Spleen (tissue), 11 donors: ENCODE measurements at regions not wholly inside any gene's neighbourhood (a gene's known extent, or its start where the extent isn't known, plus 50 kb on each side); places are given as distances from the start of the nearest gene placed in this dataset.

Experiments used
- DNase-seq: peaks from one replicate; pipeline ENCODE4 v3.0.0-alpha.2; 2020
- H3K27ac ChIP-seq, 8 donors: fragments of 200-600 bp; sonication (generic) in 7 of 8; 1 replicate in 4 of 8; 2 replicates in 4 of 8; pipeline versions ENCODE4 v1.5.0 to v1.8.0; 2016 to 2021; ENCODE audit warnings: inconsistent platforms in 4 of 8, mild to moderate bottlenecking in 4 of 8, moderate library complexity in 1 of 8
- H3K27me3 ChIP-seq, 7 donors: fragments of 200-600 bp; sonication (generic) in 6 of 7; replicated peaks in 1 of 7; 1 replicate in 4 of 7; 2 replicates in 3 of 7; pipeline versions ENCODE4 v1.5.0 to v1.8.0; 2016 to 2021; ENCODE audit warnings: inconsistent platforms in 3 of 7, mild to moderate bottlenecking in 1 of 7
- H3K36me3 ChIP-seq, 6 donors: fragments of 200-600 bp; sonication (generic) in 5 of 6; 1 replicate in 4 of 6; 2 replicates in 2 of 6; pipeline versions ENCODE4 v1.5.0 to v1.8.0; 2016 to 2021; ENCODE audit warnings: inconsistent platforms in 2 of 6
- H3K4me1 ChIP-seq, 6 donors: fragments of 200-600 bp; sonication (generic) in 5 of 6; 1 replicate in 3 of 6; 2 replicates in 3 of 6; pipeline versions ENCODE4 v1.5.0 to v1.8.0; 2016 to 2021; ENCODE audit warnings: inconsistent platforms in 3 of 6
- H3K4me3 ChIP-seq, 8 donors: fragments of 200-600 bp; sonication (generic) in 7 of 8; 1 replicate in 4 of 8; 2 replicates in 4 of 8; pipeline versions ENCODE4 v1.5.0 to v1.8.0; 2016 to 2021; ENCODE audit warnings: inconsistent platforms in 4 of 8, mild to moderate bottlenecking in 4 of 8, moderate library complexity in 2 of 8
- H3K9me3 ChIP-seq, 8 donors: fragments of 200-600 bp; sonication (generic) in 7 of 8; 1 replicate in 4 of 8; 2 replicates in 4 of 8; pipeline versions ENCODE4 v1.5.0 to v1.8.0; 2016 to 2021; ENCODE audit warnings: inconsistent platforms in 4 of 8
- POLR2A ChIP-seq, 3 donors: fragments of 450-650 bp; IDR thresholded peaks; one replicate each; pipeline ENCODE4 v1.5.1; 2017; ENCODE audit warnings: antibody characterized with exemption in 3 of 3, mild to moderate bottlenecking in 1 of 3
- POLR2AphosphoS5 ChIP-seq, 3 donors: sonication (generic); formaldehyde crosslinking; IDR thresholded peaks; one replicate each; pipeline ENCODE4 v1.5.1; 2017; ENCODE audit warnings: antibody characterized with exemption in 3 of 3
- WGBS, 5 donors: extraction: QIAGEN DNeasy Blood & Tissue Kit in 3 of 5; methylation state at CpG; one replicate each; pipeline versions ENCODE4 v1.1.5 to v1.1.7; 2013 to 2018; 5-methylcytosine and 5-hydroxymethylcytosine counted together
- intact Hi-C: fragments of 100-400 bp; cut with DNase I; formaldehyde crosslinking; loops from one replicate; pipeline ENCODE4 v1.15.0; 2023; ENCODE audit warnings: low total_unique reads
- TF ChIP-seq, protein P1 (sequence below), 11 experiments: fragments of 200-600 bp in 7 of 11; fragments of 450-650 bp in 4 of 11; sonication (generic) in 4 of 11; IDR thresholded peaks in 8 of 11; conservative IDR thresholded peaks in 3 of 11; 1 replicate in 7 of 11; 2 replicates in 4 of 11; pipeline versions ENCODE4 v1.4.0 to v1.8.0; 2016 to 2021; ENCODE audit warnings: antibody characterized with exemption in 11 of 11, inconsistent platforms in 4 of 11, mild to moderate bottlenecking in 1 of 11
- donor health status: healthy with polysubstance abuse.
- donor health status: DM: no; HTN: no; CAD: no; lungs with moderate emphysema.
- donor health status: DM: no; HTN: no; CAD: no.
- donor health status: Bipolar disorder and iron deficiency.
- donor health status: healthy.
- donor health status: DM: no; HTN: no; CAD: no.
- donor health status: DM: yes; HTN: yes; CAD: no.

DNA sequence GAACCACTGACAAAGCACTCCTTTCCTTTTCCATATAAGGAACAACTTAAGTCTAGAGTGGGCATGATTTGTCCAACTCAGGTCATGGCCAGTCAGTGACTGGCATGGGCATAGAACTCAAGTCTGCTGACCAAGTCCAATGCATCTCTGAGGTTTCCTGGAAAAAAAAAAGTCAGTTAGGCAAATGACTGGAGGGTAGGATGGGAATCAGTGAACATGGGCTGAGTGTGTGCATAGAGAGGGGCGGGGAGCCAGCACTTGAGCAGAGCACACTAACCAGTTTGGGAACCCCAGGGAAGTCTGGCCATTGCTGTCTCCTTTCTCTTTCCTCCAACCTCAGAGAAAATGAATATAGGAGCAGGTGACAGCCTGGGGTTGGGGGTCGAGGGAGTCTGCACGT, 53.6 kb upstream of the FMOD start:
- no peak overlapping the region for H3K4me3 ChIP-seq
- H3K36me3 ChIP-seq: no peaks in the 10 kb centered on the region
- H3K9me3 ChIP-seq: no peaks in the 10 kb centered on the region
- TF ChIP-seq, protein P1, sequence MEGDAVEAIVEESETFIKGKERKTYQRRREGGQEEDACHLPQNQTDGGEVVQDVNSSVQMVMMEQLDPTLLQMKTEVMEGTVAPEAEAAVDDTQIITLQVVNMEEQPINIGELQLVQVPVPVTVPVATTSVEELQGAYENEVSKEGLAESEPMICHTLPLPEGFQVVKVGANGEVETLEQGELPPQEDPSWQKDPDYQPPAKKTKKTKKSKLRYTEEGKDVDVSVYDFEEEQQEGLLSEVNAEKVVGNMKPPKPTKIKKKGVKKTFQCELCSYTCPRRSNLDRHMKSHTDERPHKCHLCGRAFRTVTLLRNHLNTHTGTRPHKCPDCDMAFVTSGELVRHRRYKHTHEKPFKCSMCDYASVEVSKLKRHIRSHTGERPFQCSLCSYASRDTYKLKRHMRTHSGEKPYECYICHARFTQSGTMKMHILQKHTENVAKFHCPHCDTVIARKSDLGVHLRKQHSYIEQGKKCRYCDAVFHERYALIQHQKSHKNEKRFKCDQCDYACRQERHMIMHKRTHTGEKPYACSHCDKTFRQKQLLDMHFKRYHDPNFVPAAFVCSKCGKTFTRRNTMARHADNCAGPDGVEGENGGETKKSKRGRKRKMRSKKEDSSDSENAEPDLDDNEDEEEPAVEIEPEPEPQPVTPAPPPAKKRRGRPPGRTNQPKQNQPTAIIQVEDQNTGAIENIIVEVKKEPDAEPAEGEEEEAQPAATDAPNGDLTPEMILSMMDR (IDR thresholded peaks at IDR 0.05 in 8 of 11, conservative IDR thresholded peaks at IDR 0.05 in 3 of 11): no peak
- no peak for TF ChIP-seq POLR2AphosphoS5 (IDR thresholded peaks at IDR 0.05)
- H3K27ac ChIP-seq: peak overlapping the region in 6 of 8 donors; percentile 8 to 76 (median 53)
- DNase-seq: no peak
- H3K4me1 ChIP-seq: peaks cover 0 to 45% (median 7%) of the 10 kb centered on the region in 6 donors
- H3K27me3 ChIP-seq: peaks cover 0 to 2% (median 0%) of the 10 kb centered on the region in 7 donors
- 75 to 91% (median 90%) methylated on average over 3 of the region's 3 CpGs for WGBS, 5 donors
- intact Hi-C loops: no loop called here

DNA sequence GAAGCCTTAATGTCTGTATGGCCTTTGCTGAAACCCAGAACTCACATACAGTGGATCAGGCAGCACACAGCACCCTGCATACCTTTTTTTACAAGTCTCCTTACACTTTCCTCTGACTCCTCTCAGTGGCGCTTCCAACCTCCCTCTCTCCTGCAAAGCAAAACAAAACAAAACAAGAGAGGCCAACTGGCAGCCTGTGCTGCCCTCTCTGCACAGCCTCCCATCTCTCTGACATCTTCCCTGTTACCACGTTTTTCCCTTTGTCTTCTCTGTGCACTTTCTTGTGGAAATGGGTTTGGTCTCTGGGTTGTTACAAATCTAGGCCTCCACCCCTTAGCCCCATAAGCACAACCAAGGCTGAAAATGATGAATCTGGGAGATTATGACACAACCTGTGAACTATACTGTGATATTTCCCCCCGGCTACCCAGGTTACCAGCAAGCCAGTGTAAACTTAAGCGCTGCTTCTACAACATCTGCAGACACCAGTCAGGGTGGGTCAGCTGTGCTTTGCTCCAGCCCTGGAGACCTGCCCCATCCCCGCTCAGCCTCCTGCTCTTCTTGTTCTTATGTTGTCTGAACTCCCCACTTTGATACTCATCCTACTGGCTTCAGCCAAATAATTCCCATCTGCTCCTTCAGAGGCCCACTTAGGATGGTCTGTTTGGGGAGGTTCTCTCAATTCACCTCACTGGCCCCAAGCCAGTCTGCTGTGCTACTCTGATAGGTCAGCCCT, 54.9 kb upstream of the FMOD start:
- Histone ChIP-seq H3K36me3 (no peaks in the 10 kb centered on the region), H3K9me3 (peaks cover 0 to under 1% (median 0%) of the 10 kb centered on the region in 8 donors), H3K27ac (peak overlapping the region; percentile 5 to 76 (median 50)), H3K27me3 (peaks cover 0 to 6% (median 0%) of the 10 kb centered on the region in 7 donors), H3K4me1 (peaks cover 0 to 58% (median 19%) of the 10 kb centered on the region in 6 donors), H3K4me3 (no peak overlapping the region)
- TF ChIP-seq, protein P1 (IDR thresholded peaks at IDR 0.05 in 8 of 11, conservative IDR thresholded peaks at IDR 0.05 in 3 of 11): no peak
- TF ChIP-seq POLR2A (IDR thresholded peaks at IDR 0.05) (no peak), POLR2AphosphoS5 (IDR thresholded peaks at IDR 0.05) (no peak)
- DNase-seq: no peak
- WGBS, 5 donors: 68 to 91% (median 86%) methylated on average over 5 of the region's 5 CpGs
- intact Hi-C loops: no loop called here

DNA sequence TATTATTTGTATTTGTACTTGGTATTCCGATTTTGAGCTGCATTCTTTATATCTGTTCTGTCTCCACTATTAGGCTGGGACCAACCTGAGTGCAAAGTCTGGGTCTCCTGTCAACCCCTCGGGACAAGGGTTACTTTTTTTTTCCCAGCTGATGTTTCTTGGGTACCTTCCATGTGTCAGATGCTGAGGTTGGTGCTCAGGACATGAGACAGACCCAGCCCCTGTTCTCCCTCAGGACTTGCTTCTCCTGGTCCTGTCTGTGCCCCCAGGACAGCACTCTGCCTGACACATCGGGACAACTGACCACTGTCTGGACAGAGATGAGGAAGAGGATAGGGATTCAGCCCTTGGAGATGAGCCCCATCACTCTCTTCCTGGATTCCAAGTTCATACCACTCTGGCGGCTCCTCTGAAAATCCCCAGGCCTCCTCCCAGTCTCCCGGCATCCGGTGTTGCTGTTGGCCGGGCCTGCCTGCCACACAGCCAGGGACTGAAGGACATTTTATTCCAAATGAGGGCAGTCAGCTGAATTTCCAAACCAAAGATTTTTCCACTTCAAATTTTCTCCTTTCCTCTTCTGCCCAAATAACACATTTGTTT, 55.6 kb upstream of the FMOD start:
- Histone ChIP-seq H3K9me3 (peaks cover 0 to 7% (median 1%) of the 10 kb centered on the region in 8 donors), H3K4me3 (no peak overlapping the region), H3K36me3 (no peaks in the 10 kb centered on the region), H3K4me1 (peaks cover 0 to 59% (median 20%) of the 10 kb centered on the region in 6 donors), H3K27ac (peak overlapping the region; percentile 30 to 76 (median 52)), H3K27me3 (peaks cover 0 to 6% (median 0%) of the 10 kb centered on the region in 7 donors)
- no peak for DNase-seq
- intact Hi-C loops: no loop called here
- 59 to 80% (median 72%) methylated on average over 7 of the region's 7 CpGs for WGBS, 5 donors
- no peak for TF ChIP-seq POLR2A (IDR thresholded peaks at IDR 0.05)
- peak in 1 of 3 donors; percentile 33 for TF ChIP-seq POLR2AphosphoS5 (IDR thresholded peaks at IDR 0.05)
- TF ChIP-seq, protein P1 (IDR thresholded peaks at IDR 0.05 in 8 of 11, conservative IDR thresholded peaks at IDR 0.05 in 3 of 11): no peak

DNA sequence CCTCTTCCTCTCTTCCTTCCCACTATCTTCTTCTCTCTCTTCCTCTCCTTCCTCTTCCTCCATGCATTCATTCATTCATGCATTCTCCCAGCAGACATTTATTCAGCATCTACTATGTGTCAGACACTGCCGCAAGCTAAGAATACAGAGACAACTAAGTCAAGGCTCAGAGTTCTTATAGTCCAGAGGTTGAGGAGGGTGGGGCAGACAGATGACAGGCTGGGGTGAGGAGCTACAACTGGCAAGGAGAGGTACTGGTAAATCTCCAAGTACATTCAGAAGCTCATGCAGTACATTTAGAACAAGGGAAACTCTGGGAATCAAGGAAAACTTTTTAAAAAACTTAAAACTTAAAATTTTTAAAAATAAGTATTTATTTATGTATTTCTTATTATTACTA, 56.4 kb upstream of the FMOD start:
- Histone ChIP-seq H3K9me3 (peaks cover 0 to 9% (median 3%) of the 10 kb centered on the region in 8 donors), H3K36me3 (no peaks in the 10 kb centered on the region), H3K27ac (peak overlapping the region in 7 of 8 donors; percentile 40 to 76 (median 57)), H3K4me1 (peaks cover 0 to 51% (median 20%) of the 10 kb centered on the region in 6 donors), H3K27me3 (peaks cover 0 to 6% (median 0%) of the 10 kb centered on the region in 7 donors), H3K4me3 (no peak overlapping the region)
- DNase-seq: no peak
- TF ChIP-seq, protein P1 (IDR thresholded peaks at IDR 0.05 in 8 of 11, conservative IDR thresholded peaks at IDR 0.05 in 3 of 11): no peak
- no peak for TF ChIP-seq POLR2A (IDR thresholded peaks at IDR 0.05)
- TF ChIP-seq POLR2AphosphoS5 (IDR thresholded peaks at IDR 0.05): no peak
- intact Hi-C loops: no loop called here
- 89 to 100% (median 97%) methylated on average over 1 of the region's 1 CpG for WGBS, 5 donors
